Gastrocnemius medialis (tissue), 4 donors: ENCODE measurements at regions not wholly inside any gene's neighbourhood (a gene's known extent, or its start where the extent isn't known, plus 50 kb on each side); places are given as distances from the start of the nearest gene placed in this dataset.

Source experiments
- POLR2A ChIP-seq, 2 donors: fragments of 450-650 bp; IDR thresholded peaks; one replicate each; pipeline ENCODE4 v1.6.1; 2017; ENCODE audit warnings: antibody characterized with exemption in 2 of 2, mild to moderate bottlenecking in 2 of 2, moderate library complexity in 2 of 2
- TF ChIP-seq, protein P1 (sequence below), 5 experiments: fragments of 450-650 bp in 3 of 5; fragments of 200-600 bp in 2 of 5; sonication (generic) in 2 of 5; IDR thresholded peaks in 4 of 5; conservative IDR thresholded peaks in 1 of 5; 1 replicate in 4 of 5; 2 replicates in 1 of 5; pipeline ENCODE4 v1.5.1; 2016 to 2019; ENCODE audit warnings: antibody characterized with exemption in 5 of 5, mild to moderate bottlenecking in 3 of 5, moderate library complexity in 3 of 5

DNA sequence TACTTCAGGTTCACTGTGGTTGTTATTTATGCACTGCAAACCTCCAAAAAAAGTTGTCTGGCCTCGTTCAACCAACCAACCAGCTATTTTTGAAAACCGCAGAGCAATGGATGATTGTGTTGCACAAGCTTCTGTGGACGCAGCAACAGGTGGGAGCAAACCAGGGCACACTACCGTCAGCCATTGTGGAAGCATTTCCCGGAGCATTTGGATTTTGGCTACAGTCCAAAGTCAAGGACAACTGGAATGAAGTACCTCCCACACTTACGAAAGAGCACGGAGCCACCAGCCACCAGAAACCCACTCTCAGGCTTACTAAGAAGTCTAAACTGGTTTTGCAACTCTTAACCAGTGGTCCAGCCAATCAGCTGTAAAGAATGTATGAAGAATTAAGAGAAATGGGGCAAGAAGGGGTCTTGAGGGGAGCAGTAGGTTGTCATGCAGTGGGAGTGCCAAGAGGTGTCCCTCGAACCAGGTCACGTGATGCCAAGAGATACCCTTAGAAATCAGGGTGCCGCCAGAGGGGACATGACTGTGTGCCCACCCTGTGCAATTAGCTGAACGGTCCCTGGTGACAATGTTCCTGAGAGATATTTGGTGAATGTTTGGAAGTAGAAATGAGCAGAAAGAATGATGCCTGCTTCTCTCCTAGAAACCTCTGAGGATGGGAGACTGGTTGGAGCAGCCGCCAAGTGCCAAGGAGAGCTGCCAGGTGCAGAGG lies 68.9 kb upstream of the PCSK6 start:
- TF ChIP-seq, protein P1, sequence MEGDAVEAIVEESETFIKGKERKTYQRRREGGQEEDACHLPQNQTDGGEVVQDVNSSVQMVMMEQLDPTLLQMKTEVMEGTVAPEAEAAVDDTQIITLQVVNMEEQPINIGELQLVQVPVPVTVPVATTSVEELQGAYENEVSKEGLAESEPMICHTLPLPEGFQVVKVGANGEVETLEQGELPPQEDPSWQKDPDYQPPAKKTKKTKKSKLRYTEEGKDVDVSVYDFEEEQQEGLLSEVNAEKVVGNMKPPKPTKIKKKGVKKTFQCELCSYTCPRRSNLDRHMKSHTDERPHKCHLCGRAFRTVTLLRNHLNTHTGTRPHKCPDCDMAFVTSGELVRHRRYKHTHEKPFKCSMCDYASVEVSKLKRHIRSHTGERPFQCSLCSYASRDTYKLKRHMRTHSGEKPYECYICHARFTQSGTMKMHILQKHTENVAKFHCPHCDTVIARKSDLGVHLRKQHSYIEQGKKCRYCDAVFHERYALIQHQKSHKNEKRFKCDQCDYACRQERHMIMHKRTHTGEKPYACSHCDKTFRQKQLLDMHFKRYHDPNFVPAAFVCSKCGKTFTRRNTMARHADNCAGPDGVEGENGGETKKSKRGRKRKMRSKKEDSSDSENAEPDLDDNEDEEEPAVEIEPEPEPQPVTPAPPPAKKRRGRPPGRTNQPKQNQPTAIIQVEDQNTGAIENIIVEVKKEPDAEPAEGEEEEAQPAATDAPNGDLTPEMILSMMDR (IDR thresholded peaks at IDR 0.05 in 4 of 5, conservative IDR thresholded peaks at IDR 0.05 in 1 of 5), result no peak
- no peak for TF ChIP-seq POLR2A (IDR thresholded peaks at IDR 0.05)
